PC-9 (cell line): ENCODE measurements at regions not wholly inside any gene's neighbourhood (a gene's known extent, or its start where the extent isn't known, plus 50 kb on each side); places are given as distances from the start of the nearest gene placed in this dataset.

Experiments
- BruUV-seq: library from RNA; stranded (reverse); fragments of 400-500 nt; replicated peaks from 2 replicates; lab custom pipeline; 2021; lab: Mats Ljungman, UMichigan
- CTCF ChIA-PET: fragments of 300-600 bp; sonication (Branson Sonifier 250); formaldehyde crosslinking; loops from one replicate; lab custom pipeline; 2022; ENCODE audit warnings: antibody characterized with exemption; lab: Charles Lee
- POLR2A ChIA-PET: fragments of 300-600 bp; sonication (Branson Sonifier 250); formaldehyde crosslinking; loops from one replicate; lab custom pipeline; 2022; ENCODE audit warnings: antibody characterized with exemption; ENCODE audit not compliant: unreplicated experiment; lab: Charles Lee
- DNase-seq, 2 experiments: peaks; one replicate each; pipeline versions ENCODE4 v3.0.0 to v3.0.0-alpha.2; 2015 to 2022; ENCODE audit warnings: mixed read lengths in 1 of 2
- H2AFZ ChIP-seq: fragments of 200-600 bp; sonication (generic); 2 replicates; pipeline ENCODE4 v1.8.1; 2017; ENCODE audit warnings: antibody characterized with exemption
- H3F3A ChIP-seq: fragments of 200-600 bp; sonication (generic); 2 replicates; pipeline ENCODE4 v1.8.1; 2017; ENCODE audit warnings: antibody characterized with exemption, mild to moderate bottlenecking, low read depth; ENCODE audit not compliant: insufficient read depth
- H3K27ac ChIP-seq: fragments of 200-600 bp; sonication (generic); 2 replicates; pipeline ENCODE4 v1.6.1; 2016; ENCODE audit warnings: mixed run types
- H3K27me3 ChIP-seq: fragments of 200-600 bp; sonication (generic); 2 replicates; pipeline ENCODE4 v1.6.1; 2016; ENCODE audit warnings: low read depth, mixed run types; ENCODE audit not compliant: insufficient read depth
- H3K36me3 ChIP-seq: fragments of 200-600 bp; sonication (generic); 2 replicates; pipeline ENCODE4 v1.6.1; 2016; ENCODE audit warnings: low read depth, mixed run types
- H3K4me1 ChIP-seq: fragments of 200-600 bp; sonication (generic); replicated peaks from 2 replicates; pipeline ENCODE4 v1.6.1; 2016; ENCODE audit warnings: mixed run types; ENCODE audit not compliant: insufficient read depth
- H3K4me2 ChIP-seq: fragments of 200-600 bp; sonication (generic); 2 replicates; pipeline ENCODE4 v1.6.1; 2017; ENCODE audit warnings: mixed run types
- H3K4me3 ChIP-seq: fragments of 200-600 bp; sonication (generic); 2 replicates; pipeline ENCODE4 v1.6.1; 2016; ENCODE audit warnings: mixed run types
- H3K79me2 ChIP-seq: fragments of 200-600 bp; sonication (generic); 2 replicates; pipeline ENCODE4 v1.6.1; 2017; ENCODE audit warnings: low read depth, mixed run types
- H3K9me2 ChIP-seq: fragments of 200-600 bp; sonication (generic); 2 replicates; pipeline ENCODE4 v1.8.1; 2017; ENCODE audit warnings: mild to moderate bottlenecking; ENCODE audit not compliant: insufficient read depth
- H3K9me3 ChIP-seq: fragments of 200-600 bp; sonication (generic); 2 replicates; pipeline ENCODE4 v1.8.1; 2016; ENCODE audit warnings: low read depth; ENCODE audit not compliant: insufficient read depth
- H4K20me1 ChIP-seq: fragments of 200-600 bp; sonication (generic); 2 replicates; pipeline ENCODE4 v1.8.1; 2017; ENCODE audit not compliant: insufficient read depth
- CTCF ChIP-seq: fragments of 200-600 bp; sonication (generic); conservative IDR thresholded peaks from 2 replicates; pipeline ENCODE4 v1.6.1; 2017; ENCODE audit warnings: mixed run types, antibody characterized with exemption, mild to moderate bottlenecking, moderate library complexity
- EZH2 ChIP-seq: fragments of 200-600 bp; sonication (generic); IDR thresholded peaks from 2 replicates; pipeline ENCODE4 v1.8.0; 2017; ENCODE audit warnings: antibody characterized with exemption, low read depth
- intact Hi-C: fragments of 100-400 bp; cut with micrococcal nuclease; formaldehyde crosslinking; loops from one replicate; pipeline ENCODE4 v1.10.0; 2022; ENCODE audit not compliant: unreplicated experiment

DNA sequence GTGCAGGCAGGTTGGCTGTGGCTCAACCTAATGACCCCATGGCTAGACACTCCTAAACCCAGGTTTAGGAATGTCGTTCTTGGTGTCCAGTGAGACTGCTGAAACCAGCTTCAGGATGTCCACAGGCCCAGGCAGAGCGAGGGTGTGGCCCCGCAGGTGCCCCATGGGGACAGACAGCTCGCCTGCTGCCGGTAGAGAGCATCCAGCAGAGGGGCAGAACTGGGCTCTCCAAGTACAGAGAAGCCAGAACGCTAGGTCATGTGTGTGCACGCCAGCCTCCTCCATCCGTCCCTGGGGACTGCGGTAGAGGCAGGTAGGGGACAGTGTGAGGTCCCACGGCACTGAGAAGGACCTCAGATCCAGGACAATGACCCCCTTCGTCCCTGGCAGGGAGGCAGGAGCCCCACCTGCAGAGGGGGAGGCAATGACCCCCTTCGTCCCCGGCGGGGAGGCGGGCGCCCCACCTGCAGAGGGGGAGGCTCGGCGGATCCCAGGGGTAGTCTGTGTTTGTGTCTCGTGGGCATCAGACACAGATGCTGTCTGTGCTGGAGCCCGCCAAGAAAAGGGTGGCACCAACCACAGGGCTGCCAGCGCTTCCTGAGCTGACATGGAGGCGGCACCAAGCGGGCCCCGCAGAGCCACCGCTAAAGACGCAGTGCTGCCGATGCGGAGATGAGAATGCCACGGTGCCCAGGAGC is 118.4 kb downstream of the FAM53A start:
- Histone ChIP-seq H3K27me3 (peaks cover 42% of the 10 kb centered on the region), H3K27ac (no peak overlapping the region), H3K9me2 (no peaks in the 10 kb centered on the region), H3K79me2 (no peaks in the 10 kb centered on the region), H3K4me1 (no peaks in the 10 kb centered on the region), H4K20me1 (peaks cover 3% of the 10 kb centered on the region; the same call in 1 of the 2 replicates), H3K36me3 (no peaks in the 10 kb centered on the region), H3K4me2 (no peak overlapping the region), H3F3A (peaks cover 4% of the 10 kb centered on the region; the same call in 1 of the 2 replicates), H3K4me3 (no peak overlapping the region), H2AFZ (no peak overlapping the region), H3K9me3 (no peaks in the 10 kb centered on the region)
- no TSS peak for BruUV-seq
- CTCF ChIA-PET: no interaction called here
- TF ChIP-seq CTCF: no peak
- TF ChIP-seq EZH2: no peak
- DNase-seq: no peak
- POLR2A ChIA-PET: no interaction called here
- intact Hi-C loops: no loop called here

DNA sequence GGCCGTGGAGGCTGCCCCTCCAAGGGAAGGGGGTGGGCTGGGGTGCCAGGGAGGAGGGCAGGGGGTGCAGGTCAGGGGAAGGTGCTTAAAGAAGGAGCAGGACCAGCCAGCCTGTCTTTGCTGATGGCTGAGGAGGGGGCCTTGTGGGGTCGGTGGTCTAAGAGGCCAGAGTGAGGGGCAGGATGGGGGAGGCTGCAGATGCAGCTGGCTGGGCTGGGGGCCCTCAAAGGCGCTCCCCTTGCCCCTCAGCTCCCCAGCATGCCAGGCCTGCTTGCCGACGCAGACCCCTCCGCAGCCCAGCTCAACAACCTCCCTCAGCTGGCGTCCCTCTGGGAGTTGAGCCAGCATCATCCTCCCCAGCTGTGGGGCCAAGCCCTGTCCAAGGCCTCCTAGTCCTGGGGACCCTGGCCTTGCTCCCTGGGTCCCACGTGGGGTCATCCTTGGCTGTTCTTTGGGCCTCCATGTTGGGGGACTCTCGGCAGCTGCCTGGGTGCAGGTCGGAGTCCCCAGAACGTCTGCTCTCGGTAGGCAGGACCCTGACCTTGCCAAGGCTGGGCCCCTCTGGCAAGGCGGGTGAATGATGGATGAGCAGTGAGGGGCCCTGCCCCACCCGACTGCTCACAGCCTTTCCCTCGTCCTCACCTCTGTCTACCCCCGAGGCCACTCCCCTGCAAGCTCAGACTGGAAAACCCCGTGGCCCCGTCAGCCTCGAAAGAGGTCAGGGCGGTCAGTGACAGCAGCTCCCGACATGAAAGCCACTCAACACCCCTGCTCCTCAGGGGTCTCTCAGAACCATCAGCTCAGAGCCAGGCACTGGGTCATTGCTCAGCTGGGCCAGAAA is 119.4 kb downstream of the FAM53A start:
- Histone ChIP-seq H3K9me3 (no peaks in the 10 kb centered on the region), H2AFZ (no peak overlapping the region), H3K4me3 (no peak overlapping the region), H3K27ac (no peak overlapping the region), H3K4me1 (no peaks in the 10 kb centered on the region), H3K36me3 (no peaks in the 10 kb centered on the region), H3K4me2 (no peak overlapping the region), H3K27me3 (peaks cover 52% of the 10 kb centered on the region), H4K20me1 (peaks cover 3% of the 10 kb centered on the region; the same call in 1 of the 2 replicates), H3K79me2 (no peaks in the 10 kb centered on the region), H3F3A (peaks cover 4% of the 10 kb centered on the region; the same call in 1 of the 2 replicates), H3K9me2 (no peaks in the 10 kb centered on the region)
- POLR2A ChIA-PET: no interaction called here
- no peak for TF ChIP-seq CTCF
- no peak for TF ChIP-seq EZH2
- CTCF ChIA-PET: no interaction called here
- no peak for DNase-seq
- intact Hi-C loops: no loop called here
- no TSS peak for BruUV-seq

DNA sequence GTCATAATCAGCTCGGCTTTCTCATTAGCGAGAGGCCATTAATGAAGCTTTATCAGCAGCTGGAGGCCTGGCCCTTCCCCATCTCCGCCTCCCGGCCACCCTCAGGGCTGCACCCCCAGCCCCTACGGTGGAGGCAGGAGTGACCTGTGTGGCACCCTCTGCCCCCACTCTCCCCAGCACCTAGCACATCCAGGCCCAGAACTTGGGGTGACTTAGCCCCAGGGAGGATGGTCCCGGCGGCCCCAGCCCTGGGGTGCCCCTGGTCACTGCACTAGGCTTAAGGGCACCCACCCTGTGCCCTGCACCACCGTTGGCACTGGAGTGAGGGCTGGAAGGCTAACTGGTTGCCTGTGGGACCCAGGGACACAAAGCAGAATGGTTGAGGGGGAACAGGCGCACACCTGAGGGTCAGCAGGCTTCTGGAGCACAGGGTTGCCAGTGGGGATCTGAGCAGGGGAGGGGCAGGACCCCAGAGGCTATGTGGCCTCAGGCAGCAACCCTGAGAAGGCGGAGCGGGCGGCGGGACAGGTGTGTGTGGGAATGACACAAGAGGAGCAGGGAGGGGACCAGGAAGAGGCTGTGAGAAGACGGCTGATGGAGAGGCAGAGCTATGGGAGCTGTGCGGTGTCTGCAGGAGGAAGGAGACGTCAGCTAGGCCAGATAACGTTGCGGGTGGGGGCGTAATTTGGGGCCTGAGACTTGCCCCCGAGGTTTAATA is 120.2 kb downstream of the FAM53A start:
- no peak overlapping the region for H3K4me3 ChIP-seq
- intact Hi-C loops: no loop called here
- ChIA-PET POLR2A (no interaction called here), CTCF (no interaction called here)
- no peak for DNase-seq
- no peaks in the 10 kb centered on the region for H3K9me3 ChIP-seq
- TF ChIP-seq CTCF (no peak), EZH2 (no peak)
- H3K4me1 ChIP-seq: no peaks in the 10 kb centered on the region
- peaks cover 60% of the 10 kb centered on the region for H3K27me3 ChIP-seq
- H3K79me2 ChIP-seq: no peaks in the 10 kb centered on the region
- no peaks in the 10 kb centered on the region for H3K36me3 ChIP-seq
- no TSS peak for BruUV-seq
- H2AFZ ChIP-seq: no peak overlapping the region
- H4K20me1 ChIP-seq: peaks cover 3% of the 10 kb centered on the region; the same call in 1 of the 2 replicates
- H3K9me2 ChIP-seq: no peaks in the 10 kb centered on the region
- H3K27ac ChIP-seq: no peak overlapping the region
- peaks cover 4% of the 10 kb centered on the region; the same call in 1 of the 2 replicates for H3F3A ChIP-seq
- no peak overlapping the region for H3K4me2 ChIP-seq
